Keratinocyte (primary cell): ENCODE measurements at regions not wholly inside any gene's neighbourhood (a gene's known extent, or its start where the extent isn't known, plus 50 kb on each side); places are given as distances from the start of the nearest gene placed in this dataset.

Source experiments
- EZH2 ChIP-seq: IDR thresholded peaks from one replicate; pipeline ENCODE4 v1.6.1; 2012; ENCODE audit warnings: inconsistent platforms, mild to moderate bottlenecking, low read length, moderate library complexity
- TF ChIP-seq, protein P1 (sequence below), 3 experiments: IDR thresholded peaks in 1 of 3; conservative IDR thresholded peaks in 1 of 3; optimal IDR thresholded peaks in 1 of 3; 2 replicates in 2 of 3; 3 replicates in 1 of 3; pipeline versions ENCODE3 to v1.5.1; 2011; ENCODE audit warnings: low read length in 3 of 3, mild to moderate bottlenecking in 3 of 3, moderate library complexity in 2 of 3, control low read depth in 1 of 3, inconsistent platforms in 1 of 3; ENCODE audit not compliant: insufficient read depth in 2 of 3; ENCODE audit errors: extremely low read depth in 1 of 3

DNA sequence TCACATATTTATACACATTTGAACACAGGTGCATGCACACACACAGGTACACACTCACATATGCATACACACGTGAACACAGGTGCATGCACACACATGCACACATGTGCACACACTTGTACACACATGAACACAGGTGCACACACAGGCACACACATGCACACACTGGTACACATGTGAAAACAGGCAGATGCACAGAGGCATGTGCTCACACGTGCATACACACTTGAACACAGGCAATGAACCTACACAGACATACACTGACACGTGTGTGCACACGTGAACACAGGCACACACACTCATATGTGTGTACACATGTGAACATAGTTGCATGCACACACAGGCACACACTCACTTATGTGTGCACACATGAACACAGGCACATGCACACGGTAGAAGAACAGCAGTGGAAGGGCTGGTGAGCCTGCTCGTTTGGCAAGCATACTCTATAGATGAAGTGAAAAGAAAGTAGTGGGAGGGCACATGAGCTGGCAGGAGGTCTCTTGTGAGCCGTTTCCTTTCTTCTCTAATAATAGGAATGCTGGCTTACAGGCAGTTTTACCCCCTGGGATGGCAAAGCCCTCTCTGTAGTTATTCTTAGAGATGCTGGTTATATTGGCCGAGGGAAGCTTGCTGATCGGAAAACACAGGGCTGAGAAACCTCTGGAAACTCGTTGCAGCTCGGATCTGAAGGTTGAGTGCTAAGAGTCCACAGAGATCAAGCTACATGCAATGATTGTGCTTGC lies 279.6 kb upstream of the CLNK start:
- TF ChIP-seq, protein P1, sequence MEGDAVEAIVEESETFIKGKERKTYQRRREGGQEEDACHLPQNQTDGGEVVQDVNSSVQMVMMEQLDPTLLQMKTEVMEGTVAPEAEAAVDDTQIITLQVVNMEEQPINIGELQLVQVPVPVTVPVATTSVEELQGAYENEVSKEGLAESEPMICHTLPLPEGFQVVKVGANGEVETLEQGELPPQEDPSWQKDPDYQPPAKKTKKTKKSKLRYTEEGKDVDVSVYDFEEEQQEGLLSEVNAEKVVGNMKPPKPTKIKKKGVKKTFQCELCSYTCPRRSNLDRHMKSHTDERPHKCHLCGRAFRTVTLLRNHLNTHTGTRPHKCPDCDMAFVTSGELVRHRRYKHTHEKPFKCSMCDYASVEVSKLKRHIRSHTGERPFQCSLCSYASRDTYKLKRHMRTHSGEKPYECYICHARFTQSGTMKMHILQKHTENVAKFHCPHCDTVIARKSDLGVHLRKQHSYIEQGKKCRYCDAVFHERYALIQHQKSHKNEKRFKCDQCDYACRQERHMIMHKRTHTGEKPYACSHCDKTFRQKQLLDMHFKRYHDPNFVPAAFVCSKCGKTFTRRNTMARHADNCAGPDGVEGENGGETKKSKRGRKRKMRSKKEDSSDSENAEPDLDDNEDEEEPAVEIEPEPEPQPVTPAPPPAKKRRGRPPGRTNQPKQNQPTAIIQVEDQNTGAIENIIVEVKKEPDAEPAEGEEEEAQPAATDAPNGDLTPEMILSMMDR (optimal IDR thresholded peaks at IDR 0.05 in 1 of 3, IDR thresholded peaks at IDR 0.05 in 1 of 3, conservative IDR thresholded peaks at IDR 0.05 in 1 of 3; ENCODE audit: extremely low read depth in 1 of 3, insufficient read depth in 2 of 3, low read length in 3 of 3) = no peak
- TF ChIP-seq EZH2 = no peak
